PC-3 (cell line): ENCODE measurements at regions not wholly inside any gene's neighbourhood (a gene's known extent, or its start where the extent isn't known, plus 50 kb on each side); places are given as distances from the start of the nearest gene placed in this dataset.

Experiments used
- ATAC-seq: fragments of 200-7000 bp; cut with Tn5 transposase; 2 replicates; pipeline ENCODE4 v1.9.1; 2020; ENCODE audit warnings: mild to moderate bottlenecking, moderate library complexity
- BruUV-seq: library from RNA; stranded (reverse); fragments of 400-500 nt; replicated peaks from 2 replicates; lab custom pipeline; 2021; lab: Mats Ljungman, UMichigan
- CTCF ChIA-PET: fragments of 300-600 bp; sonication (Branson Sonifier 250); formaldehyde crosslinking; loops from one replicate; lab custom pipeline; 2022; ENCODE audit warnings: antibody characterized with exemption; lab: Charles Lee
- POLR2A ChIA-PET: fragments of 300-600 bp; sonication (Branson Sonifier 250); formaldehyde crosslinking; loops from one replicate; lab custom pipeline; 2022; ENCODE audit warnings: antibody characterized with exemption; ENCODE audit not compliant: unreplicated experiment; lab: Charles Lee
- DNase-seq: peaks from one replicate; pipeline ENCODE4 v3.0.0-alpha.2; 2015
- H2AFZ ChIP-seq: fragments of 300-600 bp; sonication (generic); 2 replicates; pipeline ENCODE4 v1.6.0; 2016; ENCODE audit warnings: antibody characterized with exemption, low read length
- H3F3A ChIP-seq: fragments of 300-600 bp; sonication (generic); one replicate; pipeline ENCODE4 v1.6.0; 2017; ENCODE audit warnings: antibody characterized with exemption, low read length, control low read depth, mild to moderate bottlenecking; ENCODE audit not compliant: unreplicated experiment
- H3K27ac ChIP-seq: fragments of 300-600 bp; sonication (generic); 2 replicates; pipeline ENCODE4 v1.5.1; 2016; ENCODE audit warnings: mild to moderate bottlenecking, low read length
- H3K27me3 ChIP-seq: fragments of 300-600 bp; sonication (generic); 2 replicates; pipeline ENCODE4 v1.6.1; 2016; ENCODE audit warnings: low read length, mixed read lengths
- H3K36me3 ChIP-seq: fragments of 300-600 bp; sonication (generic); 2 replicates; pipeline ENCODE4 v1.6.1; 2016; ENCODE audit warnings: low read depth, mixed run types, low read length, mixed read lengths
- H3K4me1 ChIP-seq: fragments of 300-600 bp; sonication (generic); 2 replicates; pipeline ENCODE4 v1.5.1; 2016; ENCODE audit warnings: low read length; ENCODE audit not compliant: insufficient read depth
- H3K4me2 ChIP-seq: fragments of 300-600 bp; sonication (generic); 2 replicates; pipeline ENCODE4 v1.6.0; 2016; ENCODE audit warnings: low read length
- H3K4me3 ChIP-seq: fragments of 300-600 bp; sonication (generic); 2 replicates; pipeline ENCODE4 v1.5.1; 2016; ENCODE audit warnings: mild to moderate bottlenecking, low read length, mixed read lengths
- H3K79me2 ChIP-seq: fragments of 300-600 bp; sonication (generic); 2 replicates; pipeline ENCODE4 v1.6.1; 2017; ENCODE audit warnings: low read length, mixed read lengths
- H3K9ac ChIP-seq: fragments of 300-600 bp; sonication (generic); 2 replicates; pipeline ENCODE4 v1.6.0; 2016; ENCODE audit warnings: mild to moderate bottlenecking, low read length
- H3K9me2 ChIP-seq: fragments of 300-600 bp; sonication (generic); replicated peaks from 2 replicates; pipeline ENCODE4 v1.6.1; 2016; ENCODE audit warnings: mixed run types, low read length, mixed read lengths
- H3K9me3 ChIP-seq: fragments of 300-600 bp; sonication (generic); 2 replicates; pipeline ENCODE4 v1.6.1; 2016; ENCODE audit warnings: low read length, mixed read lengths
- H4K20me1 ChIP-seq: fragments of 300-600 bp; sonication (generic); 2 replicates; pipeline ENCODE4 v1.6.1; 2016; ENCODE audit warnings: low read length, mixed read lengths
- EZH2 ChIP-seq: fragments of 300-600 bp; sonication (generic); IDR thresholded peaks from one replicate; pipeline ENCODE4 v1.6.1; 2017; ENCODE audit warnings: antibody characterized with exemption, mild to moderate bottlenecking, low read length; ENCODE audit not compliant: unreplicated experiment
- EZH2phosphoT487 ChIP-seq: fragments of 300-600 bp; sonication (generic); IDR thresholded peaks from 2 replicates; pipeline ENCODE4 v1.6.1; 2018; ENCODE audit warnings: mild to moderate bottlenecking, antibody characterized with exemption, low read length, borderline replicate concordance
- intact Hi-C: fragments of 100-400 bp; cut with micrococcal nuclease; formaldehyde crosslinking; loops from 2 replicates; pipeline ENCODE4 v1.9.0; 2023
- TF ChIP-seq, protein P1 (sequence below): fragments of 300-600 bp; sonication (generic); conservative IDR thresholded peaks from 2 replicates; pipeline ENCODE4 v1.5.1; 2017; ENCODE audit warnings: antibody characterized with exemption, low read depth, mild to moderate bottlenecking, low read length

DNA sequence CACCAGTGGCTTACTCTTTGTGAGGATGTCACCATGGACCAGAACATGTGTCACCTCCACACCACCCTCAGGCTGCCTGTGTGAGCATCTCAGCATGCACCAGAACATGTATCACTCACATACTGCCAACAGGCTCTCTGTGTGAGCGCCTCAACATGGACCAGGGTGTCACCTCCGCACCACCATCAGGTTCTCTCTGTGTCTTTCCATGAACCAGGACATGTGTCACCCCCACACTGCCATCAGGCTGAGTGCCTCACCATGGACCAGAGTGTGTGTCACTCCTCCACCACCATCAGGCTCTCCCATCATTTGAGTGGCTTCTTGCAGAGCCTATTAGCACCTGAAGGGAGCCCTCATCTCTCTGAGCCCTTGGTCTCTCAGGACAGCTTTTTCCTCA lies 125.2 kb downstream of the ZNF648 start:
- CTCF ChIA-PET: no interaction called here
- intact Hi-C loops: no loop called here
- POLR2A ChIA-PET: no interaction called here

GRCh38 chr1:181931873-181932272 lies 129.6 kb downstream of the ZNF648 start:
- no peaks in the 10 kb centered on the region for H3K27me3 ChIP-seq
- no peaks in the 10 kb centered on the region for H4K20me1 ChIP-seq
- no peak overlapping the region for H2AFZ ChIP-seq
- no TSS peak for BruUV-seq
- no peaks in the 10 kb centered on the region for H3F3A ChIP-seq
- H3K4me2 ChIP-seq: no peak overlapping the region
- no peaks in the 10 kb centered on the region for H3K4me1 ChIP-seq
- CTCF ChIA-PET: no interaction called here
- no peak overlapping the region for H3K9ac ChIP-seq
- ATAC-seq (no peak), DNase-seq (no peak)
- no peaks in the 10 kb centered on the region for H3K9me3 ChIP-seq
- H3K4me3 ChIP-seq: no peak overlapping the region
- POLR2A ChIA-PET: no interaction called here
- TF ChIP-seq, protein P1, sequence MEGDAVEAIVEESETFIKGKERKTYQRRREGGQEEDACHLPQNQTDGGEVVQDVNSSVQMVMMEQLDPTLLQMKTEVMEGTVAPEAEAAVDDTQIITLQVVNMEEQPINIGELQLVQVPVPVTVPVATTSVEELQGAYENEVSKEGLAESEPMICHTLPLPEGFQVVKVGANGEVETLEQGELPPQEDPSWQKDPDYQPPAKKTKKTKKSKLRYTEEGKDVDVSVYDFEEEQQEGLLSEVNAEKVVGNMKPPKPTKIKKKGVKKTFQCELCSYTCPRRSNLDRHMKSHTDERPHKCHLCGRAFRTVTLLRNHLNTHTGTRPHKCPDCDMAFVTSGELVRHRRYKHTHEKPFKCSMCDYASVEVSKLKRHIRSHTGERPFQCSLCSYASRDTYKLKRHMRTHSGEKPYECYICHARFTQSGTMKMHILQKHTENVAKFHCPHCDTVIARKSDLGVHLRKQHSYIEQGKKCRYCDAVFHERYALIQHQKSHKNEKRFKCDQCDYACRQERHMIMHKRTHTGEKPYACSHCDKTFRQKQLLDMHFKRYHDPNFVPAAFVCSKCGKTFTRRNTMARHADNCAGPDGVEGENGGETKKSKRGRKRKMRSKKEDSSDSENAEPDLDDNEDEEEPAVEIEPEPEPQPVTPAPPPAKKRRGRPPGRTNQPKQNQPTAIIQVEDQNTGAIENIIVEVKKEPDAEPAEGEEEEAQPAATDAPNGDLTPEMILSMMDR: no peak
- TF ChIP-seq EZH2phosphoT487: no peak
- no peak for TF ChIP-seq EZH2
- no peak overlapping the region for H3K27ac ChIP-seq
- no peaks in the 10 kb centered on the region for H3K79me2 ChIP-seq
- no peaks in the 10 kb centered on the region for H3K9me2 ChIP-seq
- intact Hi-C loops: no loop called here
- H3K36me3 ChIP-seq: no peaks in the 10 kb centered on the region

More for the DNA sequence above, 125.2 kb downstream of the ZNF648 start:
- Histone ChIP-seq H3F3A (no peaks in the 10 kb centered on the region), H3K36me3 (no peaks in the 10 kb centered on the region), H2AFZ (no peak overlapping the region), H4K20me1 (no peaks in the 10 kb centered on the region), H3K27ac (no peak overlapping the region), H3K4me2 (no peak overlapping the region), H3K4me1 (no peaks in the 10 kb centered on the region), H3K9ac (no peak overlapping the region), H3K9me3 (no peaks in the 10 kb centered on the region), H3K4me3 (no peak overlapping the region), H3K9me2 (no peaks in the 10 kb centered on the region), H3K27me3 (no peaks in the 10 kb centered on the region), H3K79me2 (no peaks in the 10 kb centered on the region)
- DNase-seq (no peak), ATAC-seq (no peak)
- TF ChIP-seq EZH2 (no peak), EZH2phosphoT487 (no peak)
- TF ChIP-seq, protein P1: no peak
- BruUV-seq: no TSS peak

- ChIA-PET POLR2A (no interaction called here), CTCF (no interaction called here)
- no peaks in the 10 kb centered on the region for H3K27me3 ChIP-seq
- no TSS peak for BruUV-seq
- H3K9me2 ChIP-seq: no peaks in the 10 kb centered on the region
- H3K4me2 ChIP-seq: no peak overlapping the region
- H3K79me2 ChIP-seq: no peaks in the 10 kb centered on the region
- no peaks in the 10 kb centered on the region for H3F3A ChIP-seq
- no peaks in the 10 kb centered on the region for H3K36me3 ChIP-seq
- no peaks in the 10 kb centered on the region for H3K4me1 ChIP-seq
- H2AFZ ChIP-seq: no peak overlapping the region
- TF ChIP-seq, protein P1: no peak
- TF ChIP-seq EZH2: no peak
- no peak for TF ChIP-seq EZH2phosphoT487
- H3K4me3 ChIP-seq: no peak overlapping the region
- intact Hi-C loops: no loop called here
- H3K9ac ChIP-seq: no peak overlapping the region
- H3K27ac ChIP-seq: no peak overlapping the region
- ATAC-seq: no peak
- DNase-seq: no peak
- H3K9me3 ChIP-seq: no peaks in the 10 kb centered on the region
- no peaks in the 10 kb centered on the region for H4K20me1 ChIP-seq
Measured at GRCh38 chr1:181930187-181930586, 131.3 kb downstream of the ZNF648 start.
